Thoracic aorta (tissue), 2 donors: ENCODE measurements at regions not wholly inside any gene's neighbourhood (a gene's known extent, or its start where the extent isn't known, plus 50 kb on each side); places are given as distances from the start of the nearest gene placed in this dataset.
A peak's percentile ranks its signal among the peaks of the same experiment; 100 is the strongest.

Experiments used
- ATAC-seq: fragments of 150-250 bp; one replicate; pipeline ENCODE4 v1.8.0; 2017; ENCODE audit warnings: low read depth; ENCODE audit not compliant: insufficient number of reproducible peaks, low FRiP score
- DNase-seq: peaks from one replicate; pipeline ENCODE4 v3.0.0-alpha.2; 2020; ENCODE audit warnings: low spot score
- H3K27ac ChIP-seq, 2 donors: fragments of 200-600 bp; sonication (generic); 1 replicate in 1 of 2; 2 replicates in 1 of 2; pipeline ENCODE4 v1.5.1; 2016; ENCODE audit warnings: mild to moderate bottlenecking in 2 of 2, moderate library complexity in 2 of 2
- H3K27me3 ChIP-seq: fragments of 200-600 bp; sonication (generic); replicated peaks from 2 replicates; pipeline ENCODE4 v1.6.0; 2016; ENCODE audit warnings: mild to moderate bottlenecking; ENCODE audit not compliant: insufficient read depth
- H3K36me3 ChIP-seq: fragments of 200-600 bp; sonication (generic); one replicate; pipeline ENCODE4 v1.5.1; 2016
- H3K4me1 ChIP-seq, 2 donors: fragments of 200-600 bp; sonication (generic); 1 replicate in 1 of 2; 2 replicates in 1 of 2; pipeline versions ENCODE4 v1.5.1 to v1.6.0; 2016; ENCODE audit warnings: low read depth in 2 of 2, mild to moderate bottlenecking in 1 of 2; ENCODE audit not compliant: control insufficient read depth in 1 of 2
- H3K4me3 ChIP-seq: fragments of 200-600 bp; sonication (generic); 2 replicates; pipeline ENCODE4 v1.5.1; 2016; ENCODE audit warnings: mild to moderate bottlenecking
- H3K9me3 ChIP-seq: fragments of 200-600 bp; sonication (generic); 2 replicates; pipeline ENCODE4 v1.5.1; 2016
- TF ChIP-seq, protein P1 (sequence below): fragments of 200-600 bp; sonication (generic); IDR thresholded peaks from one replicate; pipeline ENCODE4 v1.5.1; 2019; ENCODE audit warnings: antibody characterized with exemption

DNA sequence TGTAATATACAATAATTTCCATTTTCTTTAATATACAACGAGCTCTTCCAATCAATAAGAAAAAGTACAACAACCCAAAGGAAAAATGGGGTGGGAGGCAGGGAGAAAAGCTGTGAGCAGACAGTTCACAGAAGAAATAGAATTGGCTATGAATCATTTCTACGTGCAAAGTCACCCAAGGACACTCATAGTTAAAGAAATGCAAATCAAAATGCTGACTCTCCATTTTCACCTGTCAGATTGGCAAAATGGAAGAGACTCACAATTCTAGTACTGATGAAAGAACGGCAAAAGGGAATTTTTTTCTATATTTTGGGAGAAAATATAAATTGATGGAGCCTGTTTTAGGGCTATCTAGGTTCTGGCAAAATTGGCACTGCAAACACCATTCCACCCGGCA is 116.3 kb upstream of the MEF2A start:
- no peaks in the 10 kb centered on the region for H3K27me3 ChIP-seq
- no peak overlapping the region for H3K4me3 ChIP-seq
- no peaks in the 10 kb centered on the region for H3K9me3 ChIP-seq
- TF ChIP-seq, protein P1, sequence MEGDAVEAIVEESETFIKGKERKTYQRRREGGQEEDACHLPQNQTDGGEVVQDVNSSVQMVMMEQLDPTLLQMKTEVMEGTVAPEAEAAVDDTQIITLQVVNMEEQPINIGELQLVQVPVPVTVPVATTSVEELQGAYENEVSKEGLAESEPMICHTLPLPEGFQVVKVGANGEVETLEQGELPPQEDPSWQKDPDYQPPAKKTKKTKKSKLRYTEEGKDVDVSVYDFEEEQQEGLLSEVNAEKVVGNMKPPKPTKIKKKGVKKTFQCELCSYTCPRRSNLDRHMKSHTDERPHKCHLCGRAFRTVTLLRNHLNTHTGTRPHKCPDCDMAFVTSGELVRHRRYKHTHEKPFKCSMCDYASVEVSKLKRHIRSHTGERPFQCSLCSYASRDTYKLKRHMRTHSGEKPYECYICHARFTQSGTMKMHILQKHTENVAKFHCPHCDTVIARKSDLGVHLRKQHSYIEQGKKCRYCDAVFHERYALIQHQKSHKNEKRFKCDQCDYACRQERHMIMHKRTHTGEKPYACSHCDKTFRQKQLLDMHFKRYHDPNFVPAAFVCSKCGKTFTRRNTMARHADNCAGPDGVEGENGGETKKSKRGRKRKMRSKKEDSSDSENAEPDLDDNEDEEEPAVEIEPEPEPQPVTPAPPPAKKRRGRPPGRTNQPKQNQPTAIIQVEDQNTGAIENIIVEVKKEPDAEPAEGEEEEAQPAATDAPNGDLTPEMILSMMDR, result no peak
- DNase-seq (no peak), ATAC-seq (no peak)
- H3K4me1 ChIP-seq, result peaks cover 30 to 41% of the 10 kb centered on the region in 2 donors
- H3K36me3 ChIP-seq, result no peaks in the 10 kb centered on the region
- H3K27ac ChIP-seq, result peak overlapping the region in 1 of 2 donors; percentile 98

DNA sequence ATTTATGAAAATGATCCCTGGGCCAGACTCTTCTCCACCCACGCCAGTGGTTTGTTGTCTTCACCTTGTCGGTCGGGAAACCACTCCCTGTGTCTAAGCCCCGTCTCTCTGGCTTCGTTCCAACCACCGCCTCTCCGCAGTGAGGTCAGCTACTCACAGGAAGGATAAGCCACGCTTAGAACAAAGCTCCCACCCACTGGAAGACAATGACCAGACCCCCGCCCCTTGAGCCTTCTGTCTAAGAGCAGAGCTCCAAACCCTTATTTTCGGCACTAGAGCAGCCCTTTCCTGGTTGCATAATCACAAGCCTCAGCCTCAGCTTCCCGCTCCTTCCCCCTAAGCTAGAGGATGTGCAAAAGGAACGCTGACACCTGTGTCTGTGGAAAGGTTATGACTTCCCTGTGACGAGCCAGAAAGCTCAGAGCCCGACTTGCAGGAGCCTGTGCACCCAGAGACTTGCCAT is 114.9 kb upstream of the MEF2A start:
- Histone ChIP-seq H3K4me3 (no peak overlapping the region), H3K27ac (peak overlapping the region in 1 of 2 donors; percentile 98), H3K36me3 (no peaks in the 10 kb centered on the region), H3K9me3 (no peaks in the 10 kb centered on the region), H3K4me1 (peaks cover 37 to 54% of the 10 kb centered on the region in 2 donors), H3K27me3 (no peaks in the 10 kb centered on the region)
- no peak for ATAC-seq
- TF ChIP-seq, protein P1, result no peak
- DNase-seq, result no peak

DNA sequence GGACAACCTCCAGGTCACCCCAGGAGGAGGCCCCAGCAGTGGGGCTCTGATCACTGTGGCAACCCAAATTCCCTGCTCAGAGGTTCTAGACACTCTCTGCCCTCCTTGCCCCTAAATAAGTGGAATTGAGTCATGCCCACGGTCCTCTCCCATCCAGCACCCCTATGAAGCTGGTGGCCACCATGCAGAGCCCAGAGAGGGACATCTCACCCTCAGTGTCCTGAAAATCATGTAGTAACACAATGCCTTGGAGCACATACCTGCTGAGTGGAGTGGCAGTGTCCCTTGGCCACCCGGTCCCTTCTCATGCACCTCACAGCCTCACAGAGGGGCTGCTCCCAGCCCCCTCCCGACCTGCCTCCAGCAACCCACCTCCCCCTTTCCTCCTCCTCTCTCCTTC is 114.3 kb upstream of the MEF2A start:
- H3K9me3 ChIP-seq, result no peaks in the 10 kb centered on the region
- H3K4me1 ChIP-seq, result peaks cover 37 to 55% of the 10 kb centered on the region in 2 donors
- no peaks in the 10 kb centered on the region for H3K27me3 ChIP-seq
- DNase-seq, result no peak
- no peak for ATAC-seq
- TF ChIP-seq, protein P1, result no peak
- H3K36me3 ChIP-seq, result no peaks in the 10 kb centered on the region
- no peak overlapping the region for H3K4me3 ChIP-seq
- H3K27ac ChIP-seq, result peak overlapping the region; percentile 98 to 99

DNA sequence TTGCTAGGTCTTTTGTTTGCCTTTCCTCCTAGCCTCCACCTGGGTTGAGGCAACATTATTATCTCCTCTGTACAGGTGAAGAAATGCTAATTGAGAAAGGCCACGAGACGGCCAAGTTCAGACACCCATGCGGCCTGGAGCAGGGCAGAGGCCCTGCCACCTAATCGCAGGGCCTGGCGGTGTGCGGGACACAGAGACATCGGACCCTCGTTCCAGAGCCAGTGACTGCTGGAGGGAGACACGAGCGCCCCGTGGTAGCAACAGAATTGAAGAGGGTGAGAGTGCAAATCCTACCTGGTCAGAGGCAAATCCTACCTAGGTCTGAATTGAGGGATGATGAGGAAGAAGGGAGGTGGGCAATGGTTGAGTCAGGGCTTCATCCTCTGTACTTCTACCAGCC is 113.8 kb upstream of the MEF2A start:
- no peak for ATAC-seq
- no peaks in the 10 kb centered on the region for H3K27me3 ChIP-seq

DNA sequence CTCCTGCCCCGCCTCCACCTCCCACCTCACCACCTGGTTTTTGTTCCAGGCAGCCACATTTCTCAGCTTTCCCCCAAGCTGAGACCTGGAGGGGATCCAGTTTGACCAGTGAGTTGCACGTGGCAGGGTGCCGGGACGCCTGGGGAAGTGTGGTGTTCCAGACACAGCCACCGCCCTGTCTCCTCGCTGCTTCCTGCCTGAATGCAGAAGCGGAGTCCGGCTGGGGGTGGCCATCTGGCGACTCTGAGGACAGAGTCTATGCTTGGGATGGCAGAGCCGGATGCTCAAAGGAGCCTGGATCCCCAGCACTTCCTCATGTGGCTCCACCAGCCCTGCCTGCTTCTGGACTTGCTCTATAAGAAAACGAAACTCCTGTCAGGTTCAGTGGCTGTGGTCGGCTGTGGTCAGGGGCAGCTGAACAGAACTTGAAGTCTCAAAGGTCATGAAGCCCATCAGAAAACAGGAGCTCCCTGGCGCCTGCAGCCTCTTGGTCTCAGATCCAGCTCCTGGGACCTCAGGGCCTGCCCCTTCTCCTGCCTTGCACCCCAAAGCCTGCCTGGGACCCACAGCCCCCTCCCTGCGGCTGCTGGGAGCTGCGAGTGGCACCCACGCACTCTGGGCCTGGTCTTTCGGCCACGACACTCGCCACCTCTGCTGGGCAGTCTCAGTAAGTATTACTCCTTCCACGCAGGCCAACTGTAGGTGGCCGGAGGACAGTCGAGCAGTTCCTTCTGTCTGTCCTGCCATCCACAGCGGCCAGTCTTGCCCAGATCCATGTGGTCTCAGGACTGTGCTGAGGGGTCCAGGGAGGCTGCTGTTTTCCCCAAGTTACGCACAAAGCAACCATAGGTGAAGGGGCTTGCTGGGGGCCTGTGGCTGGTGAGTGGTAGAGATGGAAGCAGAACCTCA is 112.8 kb upstream of the MEF2A start:
- TF ChIP-seq, protein P1, result no peak
- no peaks in the 10 kb centered on the region for H3K27me3 ChIP-seq
- H3K4me3 ChIP-seq, result peak overlapping the region; percentile 51
- H3K36me3 ChIP-seq, result no peaks in the 10 kb centered on the region
- H3K9me3 ChIP-seq, result no peaks in the 10 kb centered on the region
- H3K27ac ChIP-seq, result peak overlapping the region; percentile 98 to 99
- H3K4me1 ChIP-seq, result peaks cover 33 to 50% of the 10 kb centered on the region in 2 donors
- DNase-seq, result peak; percentile 82
- ATAC-seq, result peak; percentile 14

More for the DNA sequence above, 113.8 kb upstream of the MEF2A start:
- TF ChIP-seq, protein P1, result no peak
- H3K27ac ChIP-seq, result peak overlapping the region; percentile 98 to 99
- H3K4me1 ChIP-seq, result peaks cover 37 to 55% of the 10 kb centered on the region in 2 donors
- no peaks in the 10 kb centered on the region for H3K9me3 ChIP-seq
- H3K36me3 ChIP-seq, result no peaks in the 10 kb centered on the region
- no peak overlapping the region for H3K4me3 ChIP-seq
- DNase-seq, result no peak
